Effector memory CD4-positive, alpha-beta T cell (primary cell): ENCODE measurements at regions not wholly inside any gene's neighbourhood (a gene's known extent, or its start where the extent isn't known, plus 50 kb on each side); places are given as distances from the start of the nearest gene placed in this dataset.

Experiments used
- DNase-seq, 3 donors: peaks; one replicate each; pipeline ENCODE4 v3.0.0-alpha.2; 2020
- H3K27ac ChIP-seq: 2 replicates; pipeline ENCODE4 v1.7.0; 2013; ENCODE audit warnings: mild to moderate bottlenecking, low read length, moderate library complexity; ENCODE audit not compliant: insufficient read depth, poor library complexity, severe bottlenecking
- H3K27me3 ChIP-seq: replicated peaks from 2 replicates; pipeline ENCODE4 v1.7.0; 2013; ENCODE audit warnings: mild to moderate bottlenecking, low read length; ENCODE audit not compliant: insufficient read depth, control insufficient read depth, poor library complexity, severe bottlenecking
- H3K36me3 ChIP-seq: 2 replicates; pipeline ENCODE4 v1.7.0; 2013; ENCODE audit warnings: mild to moderate bottlenecking, low read length, moderate library complexity; ENCODE audit not compliant: control insufficient read depth, insufficient read depth
- H3K4me1 ChIP-seq: 2 replicates; pipeline ENCODE4 v1.7.0; 2013; ENCODE audit warnings: low read length, mild to moderate bottlenecking; ENCODE audit not compliant: control insufficient read depth, insufficient read depth, poor library complexity, severe bottlenecking
- H3K4me3 ChIP-seq: 2 replicates; pipeline ENCODE4 v1.7.0; 2013; ENCODE audit warnings: low read length, low read depth, mild to moderate bottlenecking; ENCODE audit not compliant: insufficient read depth, poor library complexity, severe bottlenecking
- H3K9me3 ChIP-seq: 2 replicates; pipeline ENCODE4 v1.7.0; 2013; ENCODE audit warnings: mild to moderate bottlenecking, low read length, moderate library complexity; ENCODE audit not compliant: control insufficient read depth

DNA sequence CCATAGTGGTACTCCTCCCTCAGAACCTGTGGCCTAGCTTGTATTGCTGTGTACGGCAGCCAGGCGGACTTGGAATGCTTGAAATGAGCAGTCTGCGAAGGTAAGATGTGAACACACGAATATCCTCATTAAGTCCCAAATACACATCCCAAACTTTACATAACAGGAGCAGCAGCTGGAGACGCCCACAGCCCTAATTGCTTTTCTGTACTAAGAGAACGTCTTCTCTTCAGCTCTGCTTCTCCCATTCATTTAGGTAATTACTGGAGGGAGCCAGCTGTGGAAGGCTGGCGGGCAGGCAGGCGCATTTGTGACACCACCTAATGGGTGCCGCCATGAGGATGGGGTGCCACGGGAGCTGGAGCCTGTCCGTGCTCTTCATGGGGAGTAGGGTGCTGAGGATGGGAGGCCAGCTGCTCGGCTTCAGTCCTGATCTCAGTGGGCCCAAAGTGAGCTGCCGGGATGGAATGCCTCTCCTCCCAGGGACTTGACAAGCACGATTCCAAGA is 66.6 kb upstream of the POU3F1 start:
- H3K9me3 ChIP-seq, result no peaks in the 10 kb centered on the region
- H3K27ac ChIP-seq, result no peak overlapping the region
- no peaks in the 10 kb centered on the region for H3K36me3 ChIP-seq
- no peak for DNase-seq
- H3K4me1 ChIP-seq, result no peaks in the 10 kb centered on the region
- no peaks in the 10 kb centered on the region for H3K27me3 ChIP-seq
- H3K4me3 ChIP-seq, result no peak overlapping the region

DNA sequence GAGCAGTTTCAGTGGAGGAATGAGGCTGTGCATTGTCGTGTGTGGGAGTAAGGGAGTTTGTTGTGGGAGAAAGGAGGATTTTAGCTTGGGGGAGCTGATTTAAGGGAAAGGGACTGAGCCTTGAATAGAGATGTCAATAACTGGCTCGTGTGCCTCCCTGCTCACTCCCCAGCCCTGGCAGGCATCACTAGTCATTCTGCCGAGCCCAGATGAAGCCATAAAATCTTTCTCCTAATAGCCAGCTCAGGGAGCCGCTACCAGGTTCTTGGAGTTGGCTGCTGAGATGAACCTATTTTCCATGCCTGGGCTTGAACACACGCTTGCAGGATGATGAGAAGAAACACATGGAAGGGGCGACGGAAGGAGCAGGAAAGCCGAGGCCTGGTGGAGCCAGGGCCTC is 65.0 kb upstream of the POU3F1 start:
- Histone ChIP-seq H3K27me3 (no peaks in the 10 kb centered on the region), H3K4me1 (no peaks in the 10 kb centered on the region), H3K27ac (no peak overlapping the region), H3K36me3 (no peaks in the 10 kb centered on the region), H3K9me3 (no peaks in the 10 kb centered on the region), H3K4me3 (no peak overlapping the region)
- no peak for DNase-seq

GRCh38 chr1:38105267-38105666 is 58.7 kb upstream of the POU3F1 start:
- no peak for DNase-seq
- Histone ChIP-seq H3K27ac (no peak overlapping the region), H3K27me3 (no peaks in the 10 kb centered on the region), H3K9me3 (no peaks in the 10 kb centered on the region), H3K4me1 (no peaks in the 10 kb centered on the region), H3K4me3 (no peak overlapping the region), H3K36me3 (no peaks in the 10 kb centered on the region)

GRCh38 chr1:38102636-38103035 is 56.0 kb upstream of the POU3F1 start:
- H3K36me3 ChIP-seq, result no peaks in the 10 kb centered on the region
- H3K4me3 ChIP-seq, result no peak overlapping the region
- DNase-seq, result no peak
- H3K4me1 ChIP-seq, result no peaks in the 10 kb centered on the region
- no peaks in the 10 kb centered on the region for H3K9me3 ChIP-seq
- no peaks in the 10 kb centered on the region for H3K27me3 ChIP-seq
- H3K27ac ChIP-seq, result no peak overlapping the region

DNA sequence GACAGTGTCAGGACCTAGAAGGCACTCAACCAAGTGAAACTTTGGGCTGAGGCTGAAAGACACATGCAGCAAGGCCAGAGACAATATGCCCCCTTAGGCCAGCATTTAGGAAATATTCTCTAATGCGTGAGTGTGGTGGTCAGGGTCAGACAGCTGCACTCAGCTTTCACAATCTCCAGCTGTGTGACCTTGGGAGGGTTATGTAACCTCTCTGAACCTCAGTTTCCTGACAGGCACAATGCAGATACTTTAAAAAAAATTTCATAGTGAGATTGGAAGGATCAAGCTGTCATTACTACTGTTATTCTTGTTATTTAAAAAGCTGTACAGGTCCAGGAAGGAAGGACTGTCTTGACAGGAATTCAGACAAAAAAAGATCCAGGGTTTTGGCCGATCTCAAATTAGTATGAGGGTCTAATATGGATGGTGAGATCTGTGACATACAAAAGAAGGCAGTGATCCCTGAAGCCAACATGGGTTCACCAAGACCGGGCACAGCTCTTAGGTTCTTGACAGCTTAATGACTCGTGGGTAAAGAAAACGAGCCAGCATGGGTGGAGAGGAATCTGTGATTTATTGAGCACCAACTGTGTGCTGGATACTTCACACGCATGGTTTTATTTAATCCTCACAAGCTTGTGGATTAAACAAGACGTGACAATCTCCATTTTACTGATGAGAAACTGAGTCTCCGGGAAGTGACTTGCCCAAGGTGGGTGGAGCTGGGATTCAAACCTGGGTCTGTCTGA is 54.6 kb upstream of the POU3F1 start:
- no peak overlapping the region for H3K4me3 ChIP-seq
- no peaks in the 10 kb centered on the region for H3K27me3 ChIP-seq
- H3K27ac ChIP-seq, result no peak overlapping the region
- no peaks in the 10 kb centered on the region for H3K36me3 ChIP-seq
- H3K4me1 ChIP-seq, result no peaks in the 10 kb centered on the region
- H3K9me3 ChIP-seq, result no peaks in the 10 kb centered on the region
- no peak for DNase-seq

GRCh38 chr1:38098101-38098847 is 51.7 kb upstream of the POU3F1 start:
- Histone ChIP-seq H3K4me1 (no peaks in the 10 kb centered on the region), H3K27ac (no peak overlapping the region), H3K4me3 (no peak overlapping the region), H3K27me3 (no peaks in the 10 kb centered on the region), H3K9me3 (no peaks in the 10 kb centered on the region), H3K36me3 (no peaks in the 10 kb centered on the region)
- no peak for DNase-seq

DNA sequence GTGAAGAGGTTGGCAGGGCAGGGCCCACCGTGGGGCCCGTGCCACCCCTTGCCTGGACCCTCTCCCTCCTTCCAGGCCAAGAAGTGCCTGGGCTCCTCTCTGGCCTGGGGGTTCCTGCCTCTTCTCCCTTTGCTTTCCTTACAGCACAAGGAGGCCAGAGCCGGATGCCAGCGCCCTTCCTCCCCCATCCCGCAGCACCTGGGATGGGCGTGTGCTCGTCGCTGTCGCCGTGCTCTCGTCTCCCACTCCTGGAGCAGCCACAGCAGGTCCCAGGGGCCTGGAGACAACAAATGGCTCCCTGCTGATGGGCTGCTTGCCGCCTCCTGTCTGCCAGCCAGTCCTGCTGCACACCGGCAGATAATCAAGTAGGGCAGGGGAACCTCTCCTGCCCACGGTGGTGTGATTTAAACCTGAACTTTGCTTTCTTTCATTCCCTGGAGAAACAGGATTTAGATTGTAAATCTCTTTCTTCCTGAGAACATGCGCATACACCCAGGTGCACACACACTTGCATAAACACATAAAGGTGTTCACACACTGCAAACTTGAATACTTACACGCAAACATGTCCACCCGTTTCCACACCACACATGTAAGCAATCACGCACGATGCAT is 50.8 kb upstream of the POU3F1 start:
- no peak for DNase-seq
- Histone ChIP-seq H3K27me3 (no peaks in the 10 kb centered on the region), H3K4me3 (no peak overlapping the region), H3K4me1 (no peaks in the 10 kb centered on the region), H3K36me3 (no peaks in the 10 kb centered on the region), H3K27ac (no peak overlapping the region), H3K9me3 (no peaks in the 10 kb centered on the region)
